Fibroblast of the aortic adventitia (primary cell): ENCODE measurements at regions not wholly inside any gene's neighbourhood (a gene's known extent, or its start where the extent isn't known, plus 50 kb on each side); places are given as distances from the start of the nearest gene placed in this dataset.

Experiments used
- DNase-seq: peaks from one replicate; pipeline ENCODE4 v3.0.0-alpha.2; 2010; ENCODE audit warnings: low read depth
- H3K4me3 ChIP-seq: 2 replicates; pipeline ENCODE4 v1.5.1; 2011; ENCODE audit warnings: low read depth, mild to moderate bottlenecking, control low read depth, low read length, moderate library complexity
- CTCF ChIP-seq: IDR thresholded peaks from 2 replicates; pipeline ENCODE4 v1.5.1; 2011; ENCODE audit warnings: mild to moderate bottlenecking, low read length, control low read depth, inconsistent platforms; ENCODE audit not compliant: insufficient read depth

- TF ChIP-seq CTCF = no peak
- DNase-seq = no peak
- no peak overlapping the region for H3K4me3 ChIP-seq
Observed at GRCh38 chr7:125563964-125564529, 634.4 kb upstream of the POT1 start.

- H3K4me3 ChIP-seq = no peak overlapping the region
- no peak for TF ChIP-seq CTCF
Observed at GRCh38 chr7:125563557-125563956, 633.9 kb upstream of the POT1 start.

GRCh38 chr7:125561006-125561405 lies 631.4 kb upstream of the POT1 start:
- no peak for DNase-seq
- no peak overlapping the region for H3K4me3 ChIP-seq
- no peak for TF ChIP-seq CTCF

More at GRCh38 chr7:125563557-125563956, 633.9 kb upstream of the POT1 start:
- no peak for DNase-seq

GRCh38 chr7:125559921-125560320 lies 630.3 kb upstream of the POT1 start:
- no peak for TF ChIP-seq CTCF
- H3K4me3 ChIP-seq = no peak overlapping the region

GRCh38 chr7:125555916-125556315 lies 626.3 kb upstream of the POT1 start:
- TF ChIP-seq CTCF = no peak
- H3K4me3 ChIP-seq = no peak overlapping the region
- no peak for DNase-seq

More at GRCh38 chr7:125559921-125560320, 630.3 kb upstream of the POT1 start:
- DNase-seq = no peak

GRCh38 chr7:125551008-125551407 lies 621.4 kb upstream of the POT1 start:
- DNase-seq = no peak
- TF ChIP-seq CTCF = no peak
- no peak overlapping the region for H3K4me3 ChIP-seq

- TF ChIP-seq CTCF = no peak
- no peak overlapping the region for H3K4me3 ChIP-seq
- DNase-seq = no peak
Observed at GRCh38 chr7:125547505-125547904, 617.9 kb upstream of the POT1 start.
